ENCODE measurements at regions not wholly inside any gene's neighbourhood (a gene's known extent, or its start where the extent isn't known, plus 50 kb on each side); places are given as distances from the start of the nearest gene placed in this dataset.
"Not testable (repeated sequence)": the region's sequence is repeated elsewhere in the genome, so short reads cannot be mapped to it uniquely, and the experiment has no call there.

- DNase-seq, result not testable (repeated sequence)
Observed at GRCh38 chr9:68593760-68594159, 53.1 kb upstream of the TMEM252 start.

GRCh38 chr9:68595868-68596267, 55.2 kb upstream of the TMEM252 start:
- DNase-seq, result no peak

GRCh38 chr9:68597362-68597997, 56.8 kb upstream of the TMEM252 start:
- DNase-seq, result no peak

DNA sequence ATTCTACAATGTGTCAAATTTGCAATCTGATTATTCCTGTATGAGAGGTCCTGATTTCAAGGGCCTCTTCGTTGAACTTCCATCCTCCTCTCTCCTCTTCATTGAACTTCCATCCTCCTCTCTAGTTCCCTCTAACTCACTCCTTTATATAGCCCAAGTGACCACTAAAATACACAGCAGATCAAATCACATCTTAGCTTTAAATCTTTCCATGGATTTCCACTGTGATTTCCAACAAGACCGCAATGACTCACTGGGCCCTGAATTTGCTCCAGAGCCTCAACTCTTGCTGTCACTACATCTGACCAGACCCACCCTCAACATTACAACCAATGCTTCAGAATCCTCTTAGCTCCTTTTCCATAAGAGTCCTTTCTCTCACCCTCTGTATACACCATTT, 59.1 kb upstream of the TMEM252 start:
- DNase-seq, result no peak

- no peak for DNase-seq
Observed at GRCh38 chr9:68601081-68601480, 60.4 kb upstream of the TMEM252 start.

DNA sequence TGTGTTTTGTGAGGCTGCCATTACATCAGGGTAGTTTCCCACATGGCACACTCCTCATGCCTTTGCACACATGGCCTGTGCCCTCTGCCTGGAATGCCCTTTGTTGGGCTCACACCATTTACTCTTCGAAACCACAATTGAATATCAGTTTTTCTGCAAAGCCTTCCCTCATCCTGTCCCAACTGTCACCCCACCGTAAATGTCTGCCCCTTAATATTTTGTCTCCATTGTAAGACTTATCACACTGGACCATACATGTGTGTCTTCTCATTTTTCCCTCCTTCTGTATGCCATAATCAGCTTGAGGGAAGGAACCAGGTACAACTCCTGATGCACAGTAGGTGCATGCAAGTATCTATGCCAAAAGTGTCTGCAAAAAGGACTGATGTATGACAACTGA, 62.7 kb upstream of the TMEM252 start:
- DNase-seq, result no peak

GRCh38 chr9:68608763-68609162, 68.1 kb upstream of the TMEM252 start:
- no peak for DNase-seq

DNA sequence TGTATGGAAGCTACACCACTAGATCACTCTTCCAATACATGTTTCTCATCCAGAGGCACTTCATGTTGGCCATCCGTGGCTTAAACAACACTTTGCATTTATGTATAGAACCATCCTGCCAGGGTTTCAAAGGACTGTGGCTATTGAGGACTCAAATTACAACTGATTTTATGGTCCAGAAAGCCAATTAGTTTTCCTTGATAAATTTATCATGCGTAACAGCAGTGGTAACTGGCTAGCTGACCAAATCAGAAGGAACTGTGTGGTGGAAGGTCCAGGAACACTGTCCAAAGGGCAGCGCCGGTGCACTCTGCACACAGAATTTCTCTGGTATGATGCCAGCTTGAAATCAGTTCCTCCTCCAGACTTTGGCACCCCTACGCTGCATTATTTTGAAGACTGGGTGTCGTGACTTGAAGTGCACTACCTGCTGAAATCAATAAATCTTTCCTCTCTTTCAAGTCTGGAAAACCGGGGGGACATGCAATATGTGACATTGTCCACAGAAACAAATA, 69.3 kb upstream of the TMEM252 start:
- no peak for DNase-seq

DNA sequence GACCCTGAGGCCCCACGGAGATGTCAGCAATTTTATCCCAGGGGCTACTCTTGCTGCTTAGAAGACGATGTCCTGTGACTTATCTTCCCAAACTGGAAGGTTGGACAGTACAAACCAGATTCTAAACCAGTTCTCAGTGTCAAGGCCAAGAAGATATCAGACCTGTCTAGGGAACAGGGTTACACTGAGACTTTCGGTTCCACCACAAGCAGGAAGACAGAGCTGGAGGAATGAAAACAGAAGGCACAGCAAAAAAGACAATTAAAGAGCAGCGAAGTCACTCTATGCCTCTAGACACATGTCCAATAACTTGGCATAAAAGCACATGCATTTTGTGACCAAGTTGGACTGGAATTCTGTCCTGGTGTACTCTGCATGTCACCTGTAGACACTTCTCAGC, 73.4 kb upstream of the TMEM252 start:
- no peak for DNase-seq

GRCh38 chr9:68617011-68617410, 76.3 kb upstream of the TMEM252 start:
- not testable (repeated sequence) for DNase-seq

DNA sequence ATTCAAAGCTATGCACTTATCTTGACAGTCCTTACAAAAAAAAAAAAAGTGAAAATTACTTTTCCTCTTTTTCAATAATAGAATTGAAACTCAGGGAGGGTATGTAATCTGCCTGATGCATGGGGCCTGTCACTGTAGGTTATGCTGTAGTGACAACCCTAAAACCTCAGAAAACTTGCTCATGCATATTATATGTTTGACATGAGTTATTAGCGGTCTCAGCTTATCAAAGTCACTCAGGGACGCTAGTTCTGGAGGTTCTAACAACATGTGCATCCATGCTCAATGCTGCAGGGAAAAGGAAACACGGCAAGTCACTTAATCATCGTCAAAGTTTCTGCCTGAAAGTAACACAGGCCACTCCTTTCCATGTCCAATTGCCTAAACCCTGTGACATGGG, 78.4 kb upstream of the TMEM252 start:
- no peak for DNase-seq

DNA sequence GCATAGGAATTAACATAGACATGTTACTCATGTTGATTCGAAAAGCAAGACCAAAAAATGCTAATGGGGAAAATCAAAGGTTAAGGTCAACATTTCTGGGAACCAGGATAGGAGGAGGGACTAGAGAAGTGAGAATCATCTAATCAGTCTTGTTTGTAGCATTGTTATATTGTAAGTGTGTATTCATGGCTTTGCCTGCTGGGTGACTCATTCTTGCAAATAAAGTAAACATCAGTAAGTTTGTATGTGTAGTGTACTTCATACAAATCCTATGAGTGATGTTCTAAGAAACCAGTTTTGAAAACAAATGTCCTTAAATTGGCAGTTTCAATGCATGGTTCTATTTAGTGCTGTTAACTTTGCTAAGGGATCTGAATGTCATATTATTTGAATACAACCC, 79.0 kb upstream of the TMEM252 start:
- DNase-seq, result no peak

- DNase-seq, result no peak
Observed at GRCh38 chr9:68625559-68625958, 79.5 kb upstream of the PIP5K1B start.

- DNase-seq, result no peak
Observed at GRCh38 chr9:68626526-68626925, 78.5 kb upstream of the PIP5K1B start.

DNA sequence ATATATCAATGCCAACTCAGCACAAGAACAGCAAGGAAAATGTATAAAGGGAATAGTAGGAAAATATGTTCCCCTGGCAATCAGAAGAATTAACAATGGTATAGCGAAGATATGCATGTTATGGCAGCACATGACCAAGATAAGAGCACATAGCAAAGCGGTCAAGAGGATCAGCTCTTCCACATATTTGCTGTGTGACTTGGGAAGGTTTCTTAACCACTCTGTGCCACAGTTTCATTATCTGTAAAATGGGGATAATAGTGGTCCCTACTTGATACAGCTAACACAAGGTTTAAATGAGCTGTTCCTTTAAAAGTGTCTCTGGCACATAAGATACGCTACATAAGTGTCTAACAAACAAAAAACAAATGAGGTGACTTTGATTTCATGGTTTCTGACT, 77.9 kb upstream of the PIP5K1B start:
- no peak for DNase-seq

DNA sequence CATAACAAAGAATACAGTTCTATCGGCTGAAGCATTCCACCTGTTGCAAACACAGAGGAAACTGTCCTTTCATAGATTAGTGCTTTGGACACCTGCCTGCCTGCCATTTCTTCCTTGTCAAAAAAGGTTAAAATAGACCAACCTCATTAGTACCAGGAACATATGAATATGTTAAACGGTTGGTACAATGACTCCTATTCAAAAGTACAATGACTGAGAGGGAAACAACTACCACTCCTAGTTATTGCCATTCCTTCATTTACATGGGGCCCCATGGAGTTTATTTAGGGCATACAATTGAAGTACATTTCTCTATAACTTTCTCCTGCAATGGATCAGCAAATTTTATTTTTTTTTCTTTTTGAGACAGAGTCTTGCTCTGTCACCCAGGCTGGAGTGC, 77.4 kb upstream of the PIP5K1B start:
- DNase-seq, result no peak

DNA sequence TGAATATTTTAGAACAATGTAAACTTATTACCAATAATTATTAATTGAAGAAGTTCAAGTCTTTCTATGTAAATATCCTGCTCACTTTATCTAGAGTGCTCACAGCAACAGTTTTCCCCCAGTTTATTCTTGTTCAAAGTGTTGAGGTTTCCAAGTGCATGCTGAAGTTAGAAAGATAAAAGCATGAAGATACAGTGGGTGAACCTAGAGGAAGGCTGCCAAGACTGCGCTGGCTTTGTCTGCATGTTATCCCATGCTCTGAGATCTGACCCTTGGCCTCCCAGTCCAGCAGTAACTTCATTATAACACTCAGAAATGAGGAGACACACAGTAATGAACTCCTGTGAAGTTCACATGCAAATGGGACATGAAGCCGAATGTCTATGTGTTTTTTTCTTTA, 76.0 kb upstream of the PIP5K1B start:
- no peak for DNase-seq

- no peak for DNase-seq
Observed at GRCh38 chr9:68631811-68632210, 73.2 kb upstream of the PIP5K1B start.

DNA sequence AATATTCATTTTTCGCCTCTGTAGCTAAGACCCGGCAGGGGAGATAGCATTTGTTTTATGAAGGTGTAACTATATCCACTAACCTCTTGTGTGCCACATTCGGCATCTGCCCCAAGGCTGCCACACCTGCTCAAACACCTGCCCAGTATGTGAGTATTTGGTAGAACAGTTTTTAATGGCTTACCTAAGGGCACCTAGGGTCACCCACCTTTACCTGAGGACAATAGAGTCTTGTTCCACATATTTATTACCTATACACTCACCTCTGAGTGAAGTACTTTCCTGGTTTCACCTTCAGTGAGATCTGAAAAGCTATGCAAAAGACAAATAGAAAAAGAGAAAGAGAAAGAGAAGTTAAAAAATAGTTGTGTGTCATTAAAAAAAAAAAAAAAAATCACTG, 68.0 kb upstream of the PIP5K1B start:
- DNase-seq, result no peak

DNA sequence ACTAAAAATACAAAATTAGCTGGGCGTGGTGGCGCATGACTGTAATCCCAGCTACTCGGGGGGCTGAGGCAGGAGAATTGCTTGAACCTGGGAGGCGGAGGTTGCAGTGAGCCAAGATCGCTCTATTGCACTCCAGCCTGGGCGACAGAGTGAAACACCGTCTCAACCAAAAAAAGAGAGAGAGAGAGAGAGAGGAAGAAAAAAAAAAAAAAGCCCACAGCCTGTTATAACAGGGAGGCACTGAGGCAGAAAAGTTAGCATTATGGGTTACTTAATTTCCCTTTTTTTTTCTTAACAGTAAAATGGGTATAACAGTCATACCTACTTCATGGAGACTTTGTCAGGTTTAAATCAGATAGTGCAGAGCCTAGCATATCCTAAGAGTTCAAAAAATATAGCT, 65.8 kb upstream of the PIP5K1B start:
- not testable (repeated sequence) for DNase-seq

- peak in 1 of 2 donors; percentile 39 for DNase-seq
Observed at GRCh38 chr9:68640421-68641089, 64.5 kb upstream of the PIP5K1B start.

GRCh38 chr9:68643901-68644809, 60.9 kb upstream of the PIP5K1B start:
- DNase-seq, result peak in 1 of 2 donors; percentile 43

GRCh38 chr9:68644831-68645230, 60.2 kb upstream of the PIP5K1B start:
- no peak for DNase-seq

DNA sequence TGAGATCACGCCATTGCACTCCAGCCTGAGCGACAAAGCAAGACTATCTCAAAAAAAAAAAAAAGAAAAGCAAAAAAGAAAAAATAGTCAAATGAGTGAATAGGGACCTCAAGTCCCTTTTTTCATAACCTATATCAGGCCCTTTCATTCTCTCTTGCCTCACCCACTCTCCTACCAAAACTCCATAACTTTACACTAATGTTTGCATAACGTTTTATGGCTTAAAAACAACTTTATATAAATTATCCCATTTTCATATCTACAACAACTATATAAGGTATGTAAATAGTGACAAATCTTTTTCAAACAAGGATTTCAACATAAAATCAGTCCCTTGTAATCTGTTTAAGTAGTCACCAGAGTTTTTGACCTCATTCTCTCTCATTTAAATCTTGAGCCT, 56.9 kb upstream of the PIP5K1B start:
- DNase-seq, result no peak

Data from CD4-positive, alpha-beta T cell treated with Interferon alpha-2 for 1 hour (primary cell).